SK-N-SH (cell line): ENCODE measurements at regions not wholly inside any gene's neighbourhood (a gene's known extent, or its start where the extent isn't known, plus 50 kb on each side); places are given as distances from the start of the nearest gene placed in this dataset.

Source experiments
- CTCF ChIA-PET: fragments of 300-600, 350-600 bp; formaldehyde crosslinking; extraction: SDS; loops from one replicate; lab custom pipeline; 2021; lab: Yijun Ruan, JAX
- POLR2A ChIA-PET: fragments of 350-600 bp; sonication (Branson Sonifier 250); formaldehyde crosslinking; extraction: SDS; loops from one replicate; lab custom pipeline; 2020; ENCODE audit warnings: antibody characterized with exemption, inconsistent platforms; lab: Yijun Ruan, JAX
- DNase-seq: peaks from one replicate; pipeline ENCODE4 v3.0.0; 2012
- H2AFZ ChIP-seq: fragments of 200-600 bp; sonication (generic); 2 replicates; pipeline ENCODE4 v1.8.1; 2016; ENCODE audit warnings: antibody characterized with exemption, mild to moderate bottlenecking, low read depth
- H3F3A ChIP-seq: fragments of 200-600 bp; sonication (generic); replicated peaks from 2 replicates; pipeline ENCODE3; 2016; ENCODE audit warnings: antibody characterized with exemption, mild to moderate bottlenecking; ENCODE audit not compliant: insufficient read depth
- H3K27ac ChIP-seq, 2 experiments: fragments of 200-500 bp in 1 of 2; fragments of 200-600 bp in 1 of 2; sonication (Bioruptor generic) in 1 of 2; sonication (generic), shearing (Covaris generic) in 1 of 2; 2 replicates each; pipeline versions ENCODE4 v1.5.1 to v1.6.1; 2014 to 2016; ENCODE audit warnings: low read depth in 2 of 2, inconsistent platforms in 1 of 2, low read length in 1 of 2, mild to moderate bottlenecking in 1 of 2, mixed read lengths in 1 of 2
- H3K27me3 ChIP-seq: fragments of 200-600 bp; sonication (generic), shearing (Covaris generic); 2 replicates; pipeline ENCODE4 v1.6.1; 2016; ENCODE audit warnings: mixed run types; ENCODE audit not compliant: insufficient read depth
- H3K36me3 ChIP-seq, 2 experiments: fragments of 200-500 bp in 1 of 2; fragments of 200-600 bp in 1 of 2; sonication (Bioruptor generic) in 1 of 2; sonication (generic) in 1 of 2; replicated peaks in 1 of 2; 2 replicates each; pipeline versions ENCODE3 to v1.5.1; 2014 to 2016; ENCODE audit warnings: low read length in 1 of 2, mild to moderate bottlenecking in 1 of 2; ENCODE audit not compliant: insufficient read depth in 2 of 2, control insufficient read depth in 1 of 2
- H3K4me1 ChIP-seq, 2 experiments: fragments of 200-500 bp in 1 of 2; fragments of 200-600 bp in 1 of 2; sonication (Bioruptor generic) in 1 of 2; sonication (generic), shearing (Covaris generic) in 1 of 2; 2 replicates each; pipeline versions ENCODE4 v1.5.1 to v1.6.1; 2014 to 2016; ENCODE audit warnings: low read depth in 1 of 2, low read length in 1 of 2, mixed run types in 1 of 2; ENCODE audit not compliant: insufficient read depth in 2 of 2, control insufficient read depth in 1 of 2
- H3K4me2 ChIP-seq: fragments of 200-600 bp; sonication (generic), shearing (Covaris generic); 2 replicates; pipeline ENCODE4 v1.6.1; 2017; ENCODE audit warnings: mixed run types
- H3K4me3 ChIP-seq, 2 experiments: fragments of 200-500 bp in 1 of 2; fragments of 200-600 bp in 1 of 2; sonication (Bioruptor generic) in 1 of 2; sonication (generic), shearing (Covaris generic) in 1 of 2; 2 replicates each; pipeline versions ENCODE4 v1.5.1 to v1.8.1; 2014 to 2016; ENCODE audit warnings: low read depth in 2 of 2, inconsistent platforms in 1 of 2, low read length in 1 of 2, mild to moderate bottlenecking in 1 of 2, mixed read lengths in 1 of 2, moderate library complexity in 1 of 2
- H3K79me2 ChIP-seq: fragments of 200-600 bp; sonication (generic); 2 replicates; pipeline ENCODE4 v1.8.1; 2017; ENCODE audit warnings: mild to moderate bottlenecking; ENCODE audit not compliant: insufficient read depth
- H3K9ac ChIP-seq: fragments of 200-600 bp; sonication (generic); 2 replicates; pipeline ENCODE4 v1.6.1; 2017; ENCODE audit warnings: mixed run types
- H3K9me2 ChIP-seq: fragments of 200-600 bp; sonication (generic); 2 replicates; pipeline ENCODE4 v1.6.1; 2017; ENCODE audit warnings: mixed run types
- H3K9me3 ChIP-seq: fragments of 200-600 bp; sonication (generic); 2 replicates; pipeline ENCODE4 v1.6.1; 2017; ENCODE audit warnings: mixed run types, mild to moderate bottlenecking, moderate library complexity
- H4K20me1 ChIP-seq: fragments of 200-600 bp; sonication (generic); 2 replicates; pipeline ENCODE4 v1.6.1; 2017; ENCODE audit warnings: mild to moderate bottlenecking, mixed run types; ENCODE audit not compliant: insufficient read depth
- CTCF ChIP-seq: fragments of 200-600 bp; sonication (generic); IDR thresholded peaks from 2 replicates; pipeline ENCODE4 v1.6.1; 2017; ENCODE audit warnings: antibody characterized with exemption, mild to moderate bottlenecking, moderate library complexity
- ELF1 ChIP-seq: IDR thresholded peaks from 2 replicates; pipeline ENCODE4 v1.4.0; 2012
- FOSL2 ChIP-seq: IDR thresholded peaks from 2 replicates; pipeline ENCODE4 v1.4.0; 2012; ENCODE audit warnings: low read depth, mild to moderate bottlenecking, moderate library complexity, borderline replicate concordance
- FOXJ3 ChIP-seq: sonication (generic); formaldehyde crosslinking; IDR thresholded peaks from 2 replicates; pipeline ENCODE4 v1.5.1; 2020; ENCODE audit warnings: mild to moderate bottlenecking, missing genetic modification reagents
- FOXM1 ChIP-seq: IDR thresholded peaks from 2 replicates; pipeline ENCODE4 v1.4.0; 2012; ENCODE audit warnings: low read depth, mild to moderate bottlenecking
- MAX ChIP-seq: IDR thresholded peaks from 2 replicates; pipeline ENCODE4 v1.4.0; 2012; ENCODE audit warnings: low read depth
- MXI1 ChIP-seq: IDR thresholded peaks from 2 replicates; pipeline ENCODE4 v1.6.1; 2012; ENCODE audit warnings: mild to moderate bottlenecking, low read depth, low read length, improper control_type of control experiment
- NFIC ChIP-seq: IDR thresholded peaks from 2 replicates; pipeline ENCODE4 v1.4.0; 2012; ENCODE audit warnings: borderline replicate concordance
- NRF1 ChIP-seq: IDR thresholded peaks from 2 replicates; pipeline ENCODE4 v1.6.1; 2012; ENCODE audit warnings: low read depth, mild to moderate bottlenecking, low read length
- PBX3 ChIP-seq: IDR thresholded peaks from 2 replicates; pipeline ENCODE4; 2012
- REST ChIP-seq: IDR thresholded peaks from 2 replicates; pipeline ENCODE4 v1.6.1; 2012; ENCODE audit warnings: mild to moderate bottlenecking, low read depth, low read length, moderate library complexity
- RXRA ChIP-seq: IDR thresholded peaks from 2 replicates; pipeline ENCODE4 v1.4.0; 2012; ENCODE audit warnings: low read depth, mild to moderate bottlenecking, borderline replicate concordance
- SIN3A ChIP-seq: IDR thresholded peaks from 2 replicates; pipeline ENCODE4 v1.6.1; 2012; ENCODE audit warnings: low read depth, mild to moderate bottlenecking, low read length, moderate library complexity, borderline replicate concordance
- TAF1 ChIP-seq: IDR thresholded peaks from 2 replicates; pipeline ENCODE4 v1.6.1; 2012; ENCODE audit warnings: low read depth, mild to moderate bottlenecking, low read length, moderate library complexity, borderline replicate concordance
- TCF12 ChIP-seq: IDR thresholded peaks from 2 replicates; pipeline ENCODE4 v1.4.0; 2012
- USF2 ChIP-seq: fragments of 150-350 bp; IDR thresholded peaks from 2 replicates; pipeline ENCODE4 v1.6.1; 2017; ENCODE audit warnings: antibody characterized with exemption, low read length, low read depth, borderline replicate concordance
- YY1 ChIP-seq: IDR thresholded peaks from 2 replicates; pipeline ENCODE4 v1.4.0; 2012; ENCODE audit warnings: low read depth, mild to moderate bottlenecking
- WGBS: methylation state at CpG from one replicate; pipeline ENCODE4 v1.1.6; 2017; ENCODE audit warnings: low lambda C conversion rate; 5-methylcytosine and 5-hydroxymethylcytosine counted together

- no peak overlapping the region for H3K27ac ChIP-seq
- no peak for TF ChIP-seq TCF12
- TF ChIP-seq ELF1, result no peak
- TF ChIP-seq SIN3A, result no peak
- no peak for TF ChIP-seq USF2
- TF ChIP-seq NRF1, result no peak
- TF ChIP-seq FOSL2, result no peak
- TF ChIP-seq RXRA, result no peak
- TF ChIP-seq FOXJ3 (CRISPR knock-in tag), result no peak
- no peak for TF ChIP-seq YY1
- TF ChIP-seq NFIC, result no peak
- POLR2A ChIA-PET, result no interaction called here
- no peak for DNase-seq
- H3K79me2 ChIP-seq, result no peaks in the 10 kb centered on the region
- H3K9me2 ChIP-seq, result no peaks in the 10 kb centered on the region
- no peaks in the 10 kb centered on the region for H3K9me3 ChIP-seq
- 21% methylated on average over 3 of the region's 7 CpGs for WGBS
- CTCF ChIA-PET, result no interaction called here
- H3K9ac ChIP-seq, result no peak overlapping the region
- peaks cover 37% of the 10 kb centered on the region for H3K27me3 ChIP-seq
- no peaks in the 10 kb centered on the region for H3F3A ChIP-seq
- H3K36me3 ChIP-seq, result no peaks in the 10 kb centered on the region
- no peak overlapping the region for H3K4me3 ChIP-seq
- H2AFZ ChIP-seq, result no peak overlapping the region
- no peaks in the 10 kb centered on the region for H3K4me1 ChIP-seq
- H3K4me2 ChIP-seq, result no peak overlapping the region
- 0 out of 2 replicates have a peak, but pooled peaks cover 5% of the 10 kb centered on the region for H4K20me1 ChIP-seq
These were observed 144.0 kb upstream of the PJA1 start for GRCh38 chrX:69309074-69309792.

GRCh38 chrX:69307756-69308155 is 142.5 kb upstream of the PJA1 start:
- ChIA-PET CTCF (interaction anchor here (1.2 kb wide), 1 partner anchor 15 kb away, joined by 3 read pairs; no protein-coding TSS in a partner anchor), POLR2A (no interaction called here)
- WGBS, result 37% methylated on average over 10 of the region's 10 CpGs
- TF ChIP-seq REST, result no peak
- TF ChIP-seq MAX, result no peak
- no peak for TF ChIP-seq YY1
- TF ChIP-seq MXI1, result no peak
- TF ChIP-seq SIN3A, result no peak
- TF ChIP-seq TAF1, result no peak
- TF ChIP-seq TCF12, result no peak
- TF ChIP-seq CTCF, result no peak
- no peak for TF ChIP-seq PBX3
- no peak for TF ChIP-seq NFIC
- TF ChIP-seq FOXM1, result no peak
- TF ChIP-seq FOXJ3 (CRISPR knock-in tag), result no peak

More at GRCh38 chrX:69307756-69308155, 142.5 kb upstream of the PJA1 start:
- H3K27me3 ChIP-seq, result peaks cover 37% of the 10 kb centered on the region
- no peaks in the 10 kb centered on the region for H3K9me2 ChIP-seq
- no peaks in the 10 kb centered on the region for H3K9me3 ChIP-seq
- no peaks in the 10 kb centered on the region for H3K36me3 ChIP-seq
- H3K4me1 ChIP-seq, result no peaks in the 10 kb centered on the region
- 0 out of 2 replicates have a peak, but pooled peaks cover 5% of the 10 kb centered on the region for H4K20me1 ChIP-seq
- no peak overlapping the region for H3K4me3 ChIP-seq
- no peak overlapping the region for H2AFZ ChIP-seq
- no peak overlapping the region for H3K9ac ChIP-seq
- no peaks in the 10 kb centered on the region for H3F3A ChIP-seq
- H3K79me2 ChIP-seq, result no peaks in the 10 kb centered on the region
- no peak for DNase-seq
- no peak overlapping the region for H3K4me2 ChIP-seq
- no peak overlapping the region for H3K27ac ChIP-seq
